GM08714 (cell line): ENCODE measurements at regions not wholly inside any gene's neighbourhood (a gene's known extent, or its start where the extent isn't known, plus 50 kb on each side); places are given as distances from the start of the nearest gene placed in this dataset.

Source experiments
- H3K4me3 ChIP-seq: fragments of 200-500 bp; sonication (Bioruptor generic); 2 replicates; pipeline ENCODE4 v1.5.1; 2014; ENCODE audit warnings: mild to moderate bottlenecking, low read length, inconsistent platforms
- ZNF274 ChIP-seq: IDR thresholded peaks from 2 replicates; pipeline ENCODE4 v1.6.1; 2012; ENCODE audit warnings: mild to moderate bottlenecking, low read depth, low read length

DNA sequence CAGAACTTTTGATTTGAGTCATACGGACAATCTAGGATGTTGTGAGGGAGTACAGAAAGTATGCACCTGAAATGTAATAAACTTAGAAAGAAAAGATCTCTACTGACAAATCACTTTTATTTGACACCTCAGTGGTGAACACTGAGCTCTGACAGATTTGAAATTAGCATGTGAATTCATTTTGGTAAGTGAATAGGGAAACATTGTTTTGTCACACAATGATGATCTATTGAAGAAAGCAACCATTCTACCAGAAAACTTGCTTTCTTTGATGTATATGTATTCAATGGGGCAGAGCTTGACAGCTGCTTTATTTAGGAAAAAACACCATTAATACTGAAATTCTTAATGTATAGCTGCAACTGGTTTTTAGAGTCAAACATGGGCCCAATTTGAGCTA is 500.5 kb downstream of the CCDC85A start:
- no peak for TF ChIP-seq ZNF274
- no peak overlapping the region for H3K4me3 ChIP-seq

DNA sequence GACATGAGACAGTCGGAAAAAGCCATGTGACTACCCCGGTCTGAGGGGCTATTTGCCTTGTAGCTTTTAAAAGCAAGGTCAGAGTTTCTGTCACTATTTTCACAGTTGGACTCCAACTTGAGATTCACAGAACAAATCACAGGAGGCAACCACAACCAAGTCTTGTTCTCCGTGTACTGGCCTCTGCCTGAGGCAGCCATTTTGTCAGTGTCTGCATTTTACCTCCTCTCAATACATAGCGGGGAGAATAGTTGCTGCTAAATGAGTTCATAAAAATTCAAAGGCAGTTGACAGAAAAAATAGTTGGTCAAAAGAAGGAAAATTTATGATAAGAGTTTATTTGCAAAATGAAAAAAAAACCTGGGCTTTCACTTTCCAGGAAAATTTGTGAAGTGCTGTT is 501.4 kb downstream of the CCDC85A start:
- H3K4me3 ChIP-seq: no peak overlapping the region
- no peak for TF ChIP-seq ZNF274

DNA sequence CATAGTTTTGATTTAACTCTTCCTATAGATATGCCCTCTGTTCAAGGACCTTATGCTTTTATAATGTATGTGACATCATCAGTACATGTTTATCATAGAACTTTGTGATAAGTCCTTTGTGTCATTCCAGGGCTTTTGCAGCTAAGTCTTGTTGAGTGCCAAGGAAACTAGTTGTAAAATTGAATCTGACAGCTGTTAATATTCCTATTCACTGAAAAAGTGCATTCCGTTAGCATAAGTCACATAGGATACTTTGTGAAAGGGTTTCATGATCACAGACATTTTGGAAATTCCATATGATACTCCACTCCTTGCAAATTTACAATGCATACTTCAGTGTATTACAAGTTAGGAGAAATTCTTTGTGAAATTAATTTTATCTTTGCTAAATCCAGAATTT is 503.4 kb downstream of the CCDC85A start:
- no peak for TF ChIP-seq ZNF274
- H3K4me3 ChIP-seq: no peak overlapping the region

DNA sequence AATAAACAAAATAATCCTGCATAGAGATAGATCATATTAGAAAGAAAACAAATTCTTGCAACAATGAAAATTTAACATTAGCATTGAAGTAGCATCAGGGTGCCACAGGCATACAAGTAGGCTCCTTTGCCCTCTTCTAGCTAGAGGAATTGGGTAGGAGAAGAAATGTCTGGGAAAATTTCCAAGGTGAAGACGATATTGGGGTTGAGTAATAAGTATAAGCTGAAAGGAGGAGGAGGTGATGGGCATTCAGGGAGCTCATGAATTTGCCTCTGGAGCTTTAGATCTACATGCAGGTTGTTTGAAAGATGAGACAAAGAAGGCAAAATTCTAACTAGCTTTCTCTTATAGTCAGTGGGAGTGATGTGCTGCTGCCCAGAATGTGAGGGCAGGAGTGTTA is 504.9 kb downstream of the CCDC85A start:
- no peak for TF ChIP-seq ZNF274
- no peak overlapping the region for H3K4me3 ChIP-seq

DNA sequence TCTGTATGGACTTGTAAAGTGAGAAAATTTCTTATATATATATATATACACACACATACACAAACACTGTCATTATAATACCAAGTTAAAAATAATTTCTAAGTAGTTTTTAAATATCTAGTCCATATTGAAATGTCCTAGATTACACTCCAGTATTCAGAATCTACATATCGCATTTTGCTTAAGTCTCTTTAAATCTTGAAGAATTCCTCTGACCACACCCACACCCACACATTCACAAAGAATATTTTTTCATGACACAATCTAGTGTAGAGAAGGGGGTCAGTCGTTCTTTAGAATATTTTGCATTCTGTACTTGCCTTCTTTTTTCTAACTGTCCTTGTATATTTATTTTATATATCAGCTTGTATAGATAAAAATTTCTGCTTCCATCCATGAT is 509.7 kb downstream of the CCDC85A start:
- no peak for TF ChIP-seq ZNF274
- H3K4me3 ChIP-seq: no peak overlapping the region

DNA sequence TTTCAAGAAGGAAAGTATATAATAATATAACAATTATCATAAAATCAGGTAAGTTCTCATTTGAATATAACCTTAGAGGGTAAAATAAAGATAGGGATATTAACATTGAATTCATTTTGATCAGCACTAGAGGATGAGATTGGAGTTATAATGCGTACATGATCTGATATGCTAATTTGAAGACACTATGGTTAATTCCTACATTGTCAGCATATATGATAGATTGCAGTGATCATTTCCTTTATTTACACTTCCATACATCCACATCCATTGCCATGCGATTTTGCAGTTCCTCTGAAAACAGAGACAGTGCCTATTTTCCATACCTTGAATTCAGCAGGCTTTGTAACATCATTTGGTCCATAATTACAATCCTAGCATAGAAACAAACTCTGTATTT is 519.2 kb downstream of the CCDC85A start:
- no peak for TF ChIP-seq ZNF274
- H3K4me3 ChIP-seq: no peak overlapping the region

DNA sequence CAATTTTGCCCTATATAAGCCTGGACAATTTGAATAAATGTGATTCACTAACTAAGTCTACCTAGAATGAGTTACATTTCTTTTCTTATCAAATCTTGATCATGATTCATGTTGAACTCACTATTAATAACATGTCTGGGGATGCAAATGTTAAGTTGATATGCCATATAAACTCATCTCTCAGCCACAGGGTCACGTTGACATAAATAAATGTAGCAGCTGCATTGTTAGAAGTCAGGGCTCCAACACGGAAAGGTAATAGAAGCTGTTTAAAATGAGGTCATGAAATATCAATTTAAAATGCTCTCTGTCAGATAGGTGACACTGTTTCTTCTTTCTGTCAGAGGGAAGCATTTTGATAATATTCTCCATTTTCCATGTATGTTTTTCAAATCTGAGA is 521.9 kb downstream of the CCDC85A start:
- H3K4me3 ChIP-seq: no peak overlapping the region
- no peak for TF ChIP-seq ZNF274

DNA sequence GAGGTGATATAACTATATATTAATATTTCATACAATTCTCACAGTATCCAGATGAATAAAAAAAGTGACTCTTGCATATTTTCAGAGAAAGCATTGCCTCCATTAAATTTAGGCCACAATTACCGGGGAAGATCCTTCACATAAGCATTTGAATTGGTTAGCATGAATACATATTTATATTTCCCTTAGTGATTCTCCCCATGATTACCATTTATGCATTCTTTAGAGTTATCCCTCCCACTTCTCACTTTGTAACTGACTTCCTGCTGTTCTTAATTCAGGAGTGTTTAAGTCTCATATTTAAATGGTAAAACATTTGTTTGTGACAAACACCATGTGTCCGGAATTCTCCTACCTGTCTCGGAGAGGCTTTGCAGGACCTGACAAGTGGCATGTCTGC is 523.4 kb downstream of the CCDC85A start:
- TF ChIP-seq ZNF274: no peak
- H3K4me3 ChIP-seq: no peak overlapping the region

DNA sequence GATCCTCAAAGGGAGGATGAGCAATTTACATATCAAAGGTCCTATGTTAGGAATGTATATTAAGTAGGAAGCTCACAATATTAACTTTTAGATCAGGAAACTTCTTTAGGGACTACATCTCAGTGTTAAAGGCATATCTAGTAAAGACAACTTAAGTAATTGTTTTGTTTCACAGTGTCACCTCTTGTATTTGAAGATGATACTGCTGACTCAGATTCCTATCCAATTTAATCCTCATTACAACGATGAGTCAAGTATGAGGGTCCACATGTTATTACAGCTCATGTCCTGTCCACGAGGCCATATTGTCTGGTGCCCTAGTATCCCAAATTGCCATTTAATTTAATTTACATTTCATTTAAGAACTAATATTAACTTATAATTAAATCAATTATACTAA is 523.9 kb downstream of the CCDC85A start:
- TF ChIP-seq ZNF274: no peak
- no peak overlapping the region for H3K4me3 ChIP-seq

DNA sequence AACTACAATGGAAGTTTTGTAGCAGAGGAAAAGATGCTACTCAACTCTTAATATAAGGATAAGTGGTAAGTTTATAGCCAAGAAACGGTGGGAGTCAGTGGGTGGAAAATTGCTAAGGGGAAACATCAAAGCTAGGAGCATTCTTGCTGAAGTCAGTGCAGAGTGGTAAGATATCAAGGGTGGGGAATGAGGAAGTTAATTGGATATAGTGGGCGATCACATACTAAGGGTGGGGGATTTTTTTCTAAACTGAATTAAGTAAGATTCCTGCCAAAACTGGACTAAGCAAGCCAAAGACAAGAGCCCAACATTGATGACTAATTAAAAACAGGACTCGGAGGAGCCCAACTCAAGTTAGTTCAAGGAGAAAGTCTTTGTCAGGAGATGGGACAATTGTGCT is 525.4 kb downstream of the CCDC85A start:
- H3K4me3 ChIP-seq: no peak overlapping the region

DNA sequence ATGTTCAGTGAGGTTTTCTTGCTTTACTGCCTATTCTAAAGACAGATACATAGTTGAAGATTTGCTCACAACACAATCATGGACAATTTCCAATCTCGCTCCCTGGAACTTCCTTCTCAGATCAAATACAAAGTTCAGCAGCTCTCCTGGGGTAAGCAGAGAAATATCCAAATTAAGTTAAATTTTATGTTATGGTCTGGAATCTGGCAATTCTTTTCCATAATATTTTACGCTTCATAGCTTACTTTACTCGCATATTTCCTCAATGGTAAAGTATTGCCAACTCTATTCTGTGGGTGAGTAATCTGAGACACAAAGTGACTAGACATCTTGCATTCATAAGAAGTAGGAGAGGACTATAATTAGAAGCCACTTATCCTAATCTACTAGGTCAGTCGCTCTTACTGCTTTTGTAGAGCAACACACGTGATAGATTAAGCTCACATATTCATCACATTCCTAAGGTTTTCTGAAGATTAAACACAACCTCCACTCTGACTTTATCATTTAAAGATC is 529.4 kb downstream of the CCDC85A start:
- no peak overlapping the region for H3K4me3 ChIP-seq
- no peak for TF ChIP-seq ZNF274

More for the DNA sequence above, 525.4 kb downstream of the CCDC85A start:
- no peak for TF ChIP-seq ZNF274

DNA sequence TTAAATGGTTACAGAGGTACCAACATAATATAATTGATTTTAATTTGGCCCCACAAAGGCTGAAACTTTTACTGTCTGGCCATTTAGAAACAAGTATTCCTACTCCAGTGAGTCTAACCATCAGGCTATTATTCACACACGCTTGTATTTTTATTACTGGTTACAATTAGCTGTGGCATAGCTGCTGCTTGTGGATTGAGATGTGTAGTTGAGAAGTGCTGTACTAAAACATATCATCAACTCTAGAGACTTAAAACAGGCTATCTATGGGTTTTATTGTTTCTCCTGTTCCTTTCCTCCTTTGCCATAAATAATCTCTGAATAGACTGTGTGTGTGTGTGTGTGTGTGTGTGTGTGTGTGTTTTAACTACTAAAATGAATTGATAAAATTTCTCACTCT is 530.2 kb downstream of the CCDC85A start:
- no peak overlapping the region for H3K4me3 ChIP-seq

DNA sequence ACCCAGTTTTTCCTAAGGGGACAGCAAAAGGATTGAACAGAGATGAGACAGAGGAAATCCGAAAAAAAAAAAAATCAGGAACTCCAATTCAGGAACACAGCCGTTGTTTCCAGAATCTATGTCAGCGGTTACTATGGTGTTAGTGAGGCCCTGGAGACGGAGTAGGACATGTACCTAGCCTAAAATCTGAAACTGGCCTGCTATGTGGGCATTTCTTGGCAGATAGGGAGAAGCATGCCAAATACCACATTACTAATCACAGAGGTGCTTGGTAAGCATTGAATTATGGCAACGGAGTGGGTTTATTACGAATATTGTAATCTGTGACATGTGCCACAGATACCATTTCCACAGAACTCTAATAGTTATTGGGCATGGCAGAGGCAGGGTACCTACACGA is 530.6 kb downstream of the CCDC85A start:
- no peak overlapping the region for H3K4me3 ChIP-seq

More for the DNA sequence above, 530.2 kb downstream of the CCDC85A start:
- TF ChIP-seq ZNF274: no peak

DNA sequence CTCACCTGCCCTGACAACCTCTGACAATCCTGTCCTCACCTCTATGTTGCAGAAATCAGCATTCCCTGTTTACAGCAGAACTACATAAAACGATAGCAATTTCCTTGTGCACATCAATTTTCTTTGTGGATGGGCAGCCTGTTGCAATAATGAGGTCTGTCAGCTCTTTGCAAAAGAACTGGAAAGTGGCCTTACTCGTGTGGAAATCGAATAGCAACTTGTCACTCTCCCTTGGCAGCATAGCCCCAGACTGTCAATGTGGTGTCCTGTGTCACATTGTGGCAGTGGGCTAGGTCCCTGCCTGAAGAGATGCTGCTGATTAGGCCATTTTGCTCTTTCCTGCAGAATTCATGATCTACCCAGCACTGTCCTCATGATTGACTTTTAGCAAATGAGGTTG is 531.9 kb downstream of the CCDC85A start:
- TF ChIP-seq ZNF274: no peak
- no peak overlapping the region for H3K4me3 ChIP-seq

More for the DNA sequence above, 530.6 kb downstream of the CCDC85A start:
- no peak for TF ChIP-seq ZNF274

DNA sequence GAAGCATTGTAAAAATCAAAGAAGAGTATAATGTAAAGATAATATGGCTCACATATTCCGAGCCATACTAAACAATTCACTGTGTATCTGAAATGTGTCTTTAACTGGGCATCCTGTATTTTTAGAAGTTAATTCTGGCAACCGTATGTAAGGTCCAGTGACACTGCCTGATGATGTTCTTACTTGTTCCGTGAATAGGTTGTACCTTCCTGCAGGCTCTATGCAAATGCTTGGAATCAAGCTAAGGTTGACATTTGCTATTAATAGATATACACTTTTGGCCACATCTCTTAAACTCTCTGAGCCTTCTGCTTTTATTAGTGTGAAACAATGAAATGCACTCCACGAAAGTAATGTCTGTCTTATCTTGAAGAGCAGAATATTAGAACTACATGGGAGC is 534.6 kb downstream of the CCDC85A start:
- no peak overlapping the region for H3K4me3 ChIP-seq
- TF ChIP-seq ZNF274: no peak

DNA sequence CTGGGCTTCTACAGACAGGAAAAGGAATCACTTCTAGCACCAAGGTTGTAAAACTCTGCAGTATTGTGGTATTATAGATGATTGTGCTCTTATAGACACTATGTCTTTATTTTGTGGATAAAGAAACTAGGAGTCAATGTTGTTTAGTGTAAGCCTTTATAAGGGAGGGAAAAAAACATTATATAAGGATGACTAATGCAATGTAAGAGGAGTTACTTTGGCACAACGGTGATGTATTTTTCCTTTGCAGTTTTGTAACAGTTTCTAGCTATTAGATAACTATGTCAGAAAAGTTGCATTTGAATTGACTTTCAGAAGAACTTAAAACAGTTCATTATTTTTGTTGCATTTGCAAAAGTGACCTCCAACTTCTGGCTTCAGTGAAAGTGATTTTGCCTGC is 545.4 kb downstream of the CCDC85A start:
- no peak for TF ChIP-seq ZNF274
- H3K4me3 ChIP-seq: no peak overlapping the region
